Prostate gland (tissue), 2 donors: ENCODE measurements at regions not wholly inside any gene's neighbourhood (a gene's known extent, or its start where the extent isn't known, plus 50 kb on each side); places are given as distances from the start of the nearest gene placed in this dataset.

Source experiments
- CTCF ChIP-seq, 4 experiments: fragments of 200-600 bp in 2 of 4; fragments of 450-650 bp in 2 of 4; sonication (generic) in 2 of 4; IDR thresholded peaks; 1 replicate in 3 of 4; 2 replicates in 1 of 4; pipeline ENCODE4 v1.5.1; 2016 to 2019; ENCODE audit warnings: antibody characterized with exemption in 4 of 4, mild to moderate bottlenecking in 2 of 4, moderate library complexity in 2 of 4
- POLR2AphosphoS5 ChIP-seq: sonication (generic); formaldehyde crosslinking; IDR thresholded peaks from one replicate; pipeline ENCODE4 v1.6.1; 2017; ENCODE audit warnings: antibody characterized with exemption

- no peak for TF ChIP-seq CTCF (IDR thresholded peaks at IDR 0.05)
- no peak for TF ChIP-seq POLR2AphosphoS5
These were observed 87.8 kb downstream of the SMIM20 start for GRCh38 chr4:26001816-26002215.
